ENCODE measurements at regions not wholly inside any gene's neighbourhood (a gene's known extent, or its start where the extent isn't known, plus 50 kb on each side); places are given as distances from the start of the nearest gene placed in this dataset.
"Not testable (repeated sequence)": the region's sequence is repeated elsewhere in the genome, so short reads cannot be mapped to it uniquely, and the experiment has no call there.

GRCh38 chr10:8128511-8128910 is 74.0 kb downstream of the GATA3 start:
- DNase-seq (ENCODE audit: low read depth in 2 of 3, low spot score in 2 of 3), result no peak

- DNase-seq (ENCODE audit: low read depth in 2 of 3, low spot score in 2 of 3), result no peak
Measured at GRCh38 chr10:8129438-8129837, 75.0 kb downstream of the GATA3 start.

GRCh38 chr10:8130973-8131911 is 76.8 kb downstream of the GATA3 start:
- peak in 2 of 3 donors; percentile 11 to 49 for DNase-seq (ENCODE audit: low read depth in 2 of 3, low spot score in 2 of 3)

- DNase-seq (ENCODE audit: low read depth in 2 of 3, low spot score in 2 of 3), result peak in 2 of 3 donors; percentile 75 to 91
Measured at GRCh38 chr10:8133146-8133545, 78.7 kb downstream of the GATA3 start.

GRCh38 chr10:8136736-8137135 is 82.2 kb downstream of the GATA3 start:
- DNase-seq (ENCODE audit: low read depth in 2 of 3, low spot score in 2 of 3), result peak in 1 of 3 donors; percentile 59

GRCh38 chr10:8137272-8137681 is 82.8 kb downstream of the GATA3 start:
- DNase-seq (ENCODE audit: low read depth in 2 of 3, low spot score in 2 of 3), result no peak

- DNase-seq (ENCODE audit: low read depth in 2 of 3, low spot score in 2 of 3), result peak in 2 of 3 donors; percentile 14 to 76
Measured at GRCh38 chr10:8137726-8138125, 83.2 kb downstream of the GATA3 start.

GRCh38 chr10:8138471-8138870 is 84.0 kb downstream of the GATA3 start:
- DNase-seq (ENCODE audit: low read depth in 2 of 3, low spot score in 2 of 3), result no peak

GRCh38 chr10:8144496-8144895 is 90.0 kb downstream of the GATA3 start:
- DNase-seq (ENCODE audit: low read depth in 2 of 3, low spot score in 2 of 3), result no peak

GRCh38 chr10:8146650-8147049 is 92.2 kb downstream of the GATA3 start:
- DNase-seq (ENCODE audit: low read depth in 2 of 3, low spot score in 2 of 3), result no peak

GRCh38 chr10:8149991-8150390 is 95.5 kb downstream of the GATA3 start:
- no peak for DNase-seq (ENCODE audit: low read depth in 2 of 3, low spot score in 2 of 3)

- no peak for DNase-seq (ENCODE audit: low read depth in 2 of 3, low spot score in 2 of 3)
Measured at GRCh38 chr10:8150401-8150905, 96.0 kb downstream of the GATA3 start.

- no peak for DNase-seq (ENCODE audit: low read depth in 2 of 3, low spot score in 2 of 3)
Measured at GRCh38 chr10:8151086-8151485, 96.6 kb downstream of the GATA3 start.

GRCh38 chr10:8156918-8157317 is 102.4 kb downstream of the GATA3 start:
- no peak for DNase-seq (ENCODE audit: low read depth in 2 of 3, low spot score in 2 of 3)

GRCh38 chr10:8158193-8159071 is 103.9 kb downstream of the GATA3 start:
- DNase-seq (ENCODE audit: low read depth in 2 of 3, low spot score in 2 of 3), result no peak

GRCh38 chr10:8159341-8160165 is 105.1 kb downstream of the GATA3 start:
- no peak for DNase-seq (ENCODE audit: low read depth in 2 of 3, low spot score in 2 of 3)

GRCh38 chr10:8163824-8164223 is 109.3 kb downstream of the GATA3 start:
- DNase-seq (ENCODE audit: low read depth in 2 of 3, low spot score in 2 of 3), result no peak

GRCh38 chr10:8164640-8165039 is 110.2 kb downstream of the GATA3 start:
- not testable (repeated sequence) for DNase-seq (ENCODE audit: low read depth in 2 of 3, low spot score in 2 of 3)

- no peak for DNase-seq (ENCODE audit: low read depth in 2 of 3, low spot score in 2 of 3)
Measured at GRCh38 chr10:8168836-8169235, 114.3 kb downstream of the GATA3 start.

- DNase-seq (ENCODE audit: low read depth in 2 of 3, low spot score in 2 of 3), result no peak
Measured at GRCh38 chr10:8171008-8171407, 116.5 kb downstream of the GATA3 start.

All from hematopoietic multipotent progenitor cell (in vitro differentiated cells).